Stimulated activated naive B cell treated with anti-CD40 and anti-IgM and Interleukin-4, amounts not matched to agents 10 μg/mL and 1 μg/mL and 100 μg/mL, for 72 hours (primary cell): ENCODE measurements at regions not wholly inside any gene's neighbourhood (a gene's known extent, or its start where the extent isn't known, plus 50 kb on each side); places are given as distances from the start of the nearest gene placed in this dataset.

Experiments used
- ATAC-seq, 2 donors: fragments of 150-1000 bp; cut with Tn5 transposase; replicated peaks; 2 replicates each; pipeline ENCODE4 v1.10.0; 2021; ENCODE audit warnings: moderate library complexity in 1 of 2
- DNase-seq: peaks from one replicate; pipeline ENCODE4 v3.0.0; 2021
- H3K27ac Mint-ChIP-seq: one replicate; pipeline ENCODE4 v1.8.0; 2022; ENCODE audit warnings: mild to moderate bottlenecking, mixed read lengths
- H3K27me3 Mint-ChIP-seq, 2 donors: one replicate each; pipeline ENCODE4 v1.8.0; 2022; ENCODE audit warnings: mixed read lengths in 2 of 2
- H3K36me3 Mint-ChIP-seq, 2 donors: one replicate each; pipeline ENCODE4 v1.8.0; 2022; ENCODE audit warnings: mixed read lengths in 2 of 2, mild to moderate bottlenecking in 1 of 2
- H3K4me1 Mint-ChIP-seq, 2 donors: one replicate each; pipeline ENCODE4 v1.8.0; 2022; ENCODE audit warnings: mixed read lengths in 2 of 2, mild to moderate bottlenecking in 1 of 2
- H3K4me3 Mint-ChIP-seq, 2 donors: one replicate each; pipeline ENCODE4 v1.8.0; 2022; ENCODE audit warnings: mild to moderate bottlenecking in 2 of 2, mixed read lengths in 2 of 2, moderate library complexity in 1 of 2
- H3K9me3 Mint-ChIP-seq, 2 donors: one replicate each; pipeline ENCODE4 v1.8.0; 2022; ENCODE audit warnings: mixed read lengths in 2 of 2, mild to moderate bottlenecking in 1 of 2

- H3K4me1 Mint-ChIP-seq: no peaks in the 10 kb centered on the region
- H3K4me3 Mint-ChIP-seq: no peak overlapping the region
- H3K27ac Mint-ChIP-seq: no peak overlapping the region
- H3K27me3 Mint-ChIP-seq: no peaks in the 10 kb centered on the region
- DNase-seq: no peak
- H3K36me3 Mint-ChIP-seq: no peaks in the 10 kb centered on the region
- ATAC-seq: no peak
- H3K9me3 Mint-ChIP-seq: peaks cover 4 to 5% of the 10 kb centered on the region in 2 donors
These were observed 989.5 kb downstream of the CBLN2 start for GRCh38 chr18:71554686-71555085.

DNA sequence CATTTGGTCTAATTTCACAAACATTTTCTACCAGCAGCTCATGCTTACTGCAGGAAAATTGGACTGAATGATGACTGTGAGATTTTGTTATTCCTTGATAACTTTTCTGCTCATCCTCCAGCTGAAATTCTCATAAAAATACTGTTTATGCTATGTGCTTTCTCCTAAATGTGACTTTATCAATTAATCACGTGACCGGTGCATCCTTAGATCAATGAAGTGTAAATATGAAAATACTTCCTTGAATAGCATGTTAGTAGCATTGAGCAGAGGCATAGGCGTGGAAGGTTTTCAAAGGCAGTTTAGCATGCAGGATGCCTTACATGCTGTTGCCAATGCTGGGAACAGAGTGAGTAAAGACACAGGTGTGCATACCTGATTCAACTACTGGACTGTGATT is 1002.5 kb downstream of the CBLN2 start:
- Mint-ChIP-seq H3K9me3 (peaks cover 3 to 7% of the 10 kb centered on the region in 2 donors), H3K4me1 (no peaks in the 10 kb centered on the region)
- ATAC-seq: no peak

GRCh38 chr18:71529703-71530303 is 1014.3 kb downstream of the CBLN2 start:
- H3K27ac Mint-ChIP-seq: no peak overlapping the region
- no peaks in the 10 kb centered on the region for H3K9me3 Mint-ChIP-seq
- no peaks in the 10 kb centered on the region for H3K4me1 Mint-ChIP-seq
- H3K36me3 Mint-ChIP-seq: no peaks in the 10 kb centered on the region
- no peak overlapping the region for H3K4me3 Mint-ChIP-seq
- no peaks in the 10 kb centered on the region for H3K27me3 Mint-ChIP-seq
- no peak for ATAC-seq
- no peak for DNase-seq

More for the DNA sequence above, 1002.5 kb downstream of the CBLN2 start:
- Mint-ChIP-seq H3K4me3 (no peak overlapping the region), H3K27ac (no peak overlapping the region), H3K36me3 (no peaks in the 10 kb centered on the region), H3K27me3 (no peaks in the 10 kb centered on the region)
- no peak for DNase-seq

DNA sequence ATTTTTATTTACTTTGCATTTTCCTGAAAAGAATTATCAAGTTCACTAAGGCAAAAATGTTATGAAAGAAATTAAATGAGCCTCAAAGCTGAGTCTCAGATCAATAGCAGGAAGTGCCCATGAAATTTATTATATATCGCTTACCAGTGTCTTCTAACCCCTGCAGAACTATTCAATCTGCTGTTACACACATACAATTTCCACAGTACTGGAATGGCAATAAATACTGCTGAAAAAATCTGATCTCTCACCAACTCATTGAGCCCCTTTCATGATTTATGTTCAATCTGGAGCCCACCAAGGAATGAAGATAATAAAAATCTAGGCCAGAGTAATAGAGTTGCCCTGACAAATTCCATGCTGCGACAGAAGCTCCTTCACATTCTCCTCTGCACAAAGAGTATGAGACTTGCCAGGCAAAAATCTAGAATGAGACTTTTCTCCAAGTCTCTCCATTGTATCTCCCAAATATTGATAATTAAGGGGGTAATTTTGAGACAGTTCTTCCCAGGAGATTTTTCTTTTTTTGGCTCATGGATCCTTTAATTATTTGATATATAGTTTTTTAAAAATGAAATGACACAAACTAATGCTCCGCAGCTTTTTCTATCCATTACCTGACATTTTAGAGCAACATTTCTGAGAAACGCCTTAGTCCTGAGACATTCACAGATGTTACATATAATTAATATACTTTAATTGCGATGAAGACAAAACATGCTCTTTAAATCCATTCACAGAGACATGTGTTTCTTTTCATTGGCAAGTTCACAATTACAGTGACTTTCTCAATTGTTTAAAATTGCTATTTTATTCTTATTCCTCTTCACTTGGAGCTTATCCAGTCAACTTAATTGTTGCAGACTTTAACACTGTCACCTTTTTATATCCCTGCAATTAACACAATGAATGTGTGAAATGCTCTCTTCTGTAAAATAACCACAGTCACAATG is 1020.4 kb downstream of the CBLN2 start:
- no peak for DNase-seq
- Mint-ChIP-seq H3K27ac (no peak overlapping the region), H3K4me3 (no peak overlapping the region), H3K9me3 (peaks cover 2 to 7% of the 10 kb centered on the region in 2 donors), H3K36me3 (no peaks in the 10 kb centered on the region), H3K27me3 (no peaks in the 10 kb centered on the region), H3K4me1 (no peaks in the 10 kb centered on the region)
- ATAC-seq: no peak

- H3K27ac Mint-ChIP-seq: no peak overlapping the region
- DNase-seq (no peak), ATAC-seq (no peak)
- H3K9me3 Mint-ChIP-seq: peaks cover 4 to 6% of the 10 kb centered on the region in 2 donors
- H3K4me3 Mint-ChIP-seq: no peak overlapping the region
- H3K27me3 Mint-ChIP-seq: no peaks in the 10 kb centered on the region
- H3K36me3 Mint-ChIP-seq: no peaks in the 10 kb centered on the region
- no peaks in the 10 kb centered on the region for H3K4me1 Mint-ChIP-seq
These were observed 1038.6 kb downstream of the CBLN2 start for GRCh38 chr18:71505526-71505925.

GRCh38 chr18:71503222-71503621 is 1040.9 kb downstream of the CBLN2 start:
- H3K4me1 Mint-ChIP-seq: no peaks in the 10 kb centered on the region
- H3K27me3 Mint-ChIP-seq: no peaks in the 10 kb centered on the region
- ATAC-seq (no peak), DNase-seq (no peak)
- H3K36me3 Mint-ChIP-seq: no peaks in the 10 kb centered on the region
- H3K9me3 Mint-ChIP-seq: peaks cover 6 to 8% of the 10 kb centered on the region in 2 donors
- no peak overlapping the region for H3K4me3 Mint-ChIP-seq
- no peak overlapping the region for H3K27ac Mint-ChIP-seq

- H3K36me3 Mint-ChIP-seq: no peaks in the 10 kb centered on the region
- H3K27me3 Mint-ChIP-seq: no peaks in the 10 kb centered on the region
- no peak overlapping the region for H3K27ac Mint-ChIP-seq
- H3K4me3 Mint-ChIP-seq: no peak overlapping the region
- peaks cover 0 to 2% of the 10 kb centered on the region in 2 donors for H3K9me3 Mint-ChIP-seq
- no peak for DNase-seq
- ATAC-seq: no peak
- no peaks in the 10 kb centered on the region for H3K4me1 Mint-ChIP-seq
These were observed 1058.5 kb downstream of the CBLN2 start for GRCh38 chr18:71485611-71486010.

DNA sequence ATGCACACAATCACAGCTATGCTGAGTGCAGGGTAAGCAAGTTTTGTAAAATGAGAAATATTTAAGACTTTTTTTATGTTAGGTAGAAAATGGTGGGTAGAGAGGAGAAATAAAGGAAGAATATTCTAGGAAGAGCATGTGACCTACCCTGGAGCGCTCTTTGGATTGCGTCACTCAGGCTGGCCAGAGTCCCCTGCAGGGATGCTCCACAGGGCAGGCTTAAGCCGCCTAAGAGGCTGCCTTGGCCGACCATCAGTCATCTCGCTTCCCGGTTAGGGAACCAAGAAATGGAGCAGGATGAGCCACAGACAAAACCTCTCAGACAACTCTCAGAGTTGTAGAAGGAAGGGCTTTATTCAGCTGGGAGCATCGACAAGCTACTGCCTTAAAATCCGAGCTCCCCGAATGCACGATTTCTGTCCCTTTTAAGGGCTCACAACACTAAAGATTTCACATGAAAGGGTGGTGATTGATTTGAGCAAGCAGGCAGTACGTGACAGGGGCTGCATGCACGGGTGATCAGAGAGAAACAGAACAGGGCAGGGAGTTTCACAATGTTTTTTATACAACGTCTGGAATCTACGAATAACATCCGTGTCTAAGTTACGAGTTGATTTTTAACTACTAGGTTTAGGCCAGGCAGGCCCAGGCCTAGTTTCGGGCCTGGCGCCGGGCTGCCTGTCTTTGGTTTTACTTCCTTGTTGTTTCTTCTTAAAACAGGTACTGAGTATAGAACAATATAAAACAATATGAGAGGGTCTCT is 1072.0 kb downstream of the CBLN2 start:
- DNase-seq (no peak), ATAC-seq (no peak)
- H3K27ac Mint-ChIP-seq: no peak overlapping the region
- H3K27me3 Mint-ChIP-seq: no peaks in the 10 kb centered on the region
- no peaks in the 10 kb centered on the region for H3K4me1 Mint-ChIP-seq
- no peak overlapping the region for H3K4me3 Mint-ChIP-seq
- no peaks in the 10 kb centered on the region for H3K36me3 Mint-ChIP-seq
- H3K9me3 Mint-ChIP-seq: peaks cover 1 to 5% of the 10 kb centered on the region in 2 donors

DNA sequence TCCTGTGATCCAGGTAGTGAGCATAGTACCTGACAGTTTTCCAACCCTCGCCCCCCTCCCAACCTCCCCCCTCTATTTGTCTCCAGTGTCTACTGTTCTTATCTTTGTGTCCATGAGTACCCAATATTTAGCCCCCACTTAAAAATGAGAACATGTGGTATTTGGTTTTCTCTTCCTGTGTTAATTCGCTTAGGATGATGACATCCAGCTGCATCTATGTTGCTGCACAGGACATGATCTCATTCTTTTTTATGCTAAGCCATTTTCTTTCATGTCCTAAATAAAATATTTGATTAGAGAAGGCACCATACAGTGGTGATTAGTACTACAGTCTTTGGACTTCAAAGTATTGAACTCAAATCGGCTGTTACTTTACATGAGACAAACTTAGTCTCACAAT is 1087.9 kb downstream of the CBLN2 start:
- H3K4me1 Mint-ChIP-seq: no peaks in the 10 kb centered on the region
- no peak for DNase-seq
- no peak overlapping the region for H3K27ac Mint-ChIP-seq
- peaks cover 0 to 2% of the 10 kb centered on the region in 2 donors for H3K9me3 Mint-ChIP-seq
- no peaks in the 10 kb centered on the region for H3K27me3 Mint-ChIP-seq
- no peak for ATAC-seq
- H3K4me3 Mint-ChIP-seq: no peak overlapping the region
- no peaks in the 10 kb centered on the region for H3K36me3 Mint-ChIP-seq

- Mint-ChIP-seq H3K27me3 (no peaks in the 10 kb centered on the region), H3K9me3 (peaks cover 0 to 4% of the 10 kb centered on the region in 2 donors), H3K27ac (no peak overlapping the region), H3K36me3 (no peaks in the 10 kb centered on the region), H3K4me3 (no peak overlapping the region), H3K4me1 (no peaks in the 10 kb centered on the region)
- DNase-seq (no peak), ATAC-seq (no peak)
These were observed 1093.9 kb downstream of the CBLN2 start for GRCh38 chr18:71450257-71450656.

DNA sequence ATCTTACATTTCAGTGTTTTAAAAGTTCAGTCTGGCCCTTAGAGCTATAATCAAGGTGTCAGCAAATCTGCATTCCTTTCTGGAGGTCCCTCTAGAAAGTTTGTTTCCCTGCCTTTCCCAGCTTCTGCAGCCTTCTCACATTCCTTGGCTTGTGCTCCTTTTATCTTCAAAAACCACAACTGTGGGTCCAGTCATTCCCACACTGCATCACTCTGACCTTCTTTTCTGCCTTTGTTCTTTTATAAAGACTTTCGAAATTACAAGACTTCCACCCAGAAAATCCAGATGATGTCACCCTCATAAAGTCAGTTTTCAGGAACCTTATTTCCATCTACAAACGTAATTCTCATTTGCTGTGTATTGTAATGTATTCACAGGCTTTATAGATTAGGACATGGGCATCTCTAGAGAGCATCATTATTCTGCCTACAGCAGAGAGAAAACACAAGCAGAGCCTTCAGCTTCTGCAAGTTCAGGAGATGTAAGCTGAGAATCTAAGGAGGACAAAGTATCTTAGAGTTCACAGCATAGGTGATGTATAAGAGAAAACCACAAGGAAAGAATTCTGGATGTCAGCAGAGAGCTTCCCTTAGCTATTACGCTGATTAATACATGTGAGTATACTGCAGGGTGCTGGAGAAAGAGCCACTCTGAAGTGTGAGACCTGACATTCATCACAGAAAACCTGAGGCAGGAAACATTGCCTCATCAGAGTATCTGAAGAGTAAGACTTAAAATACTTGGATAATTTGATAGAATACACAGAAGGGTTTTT is 1100.2 kb downstream of the CBLN2 start:
- Mint-ChIP-seq H3K9me3 (peaks cover 0 to 3% of the 10 kb centered on the region in 2 donors), H3K4me3 (no peak overlapping the region), H3K36me3 (no peaks in the 10 kb centered on the region), H3K27ac (no peak overlapping the region), H3K27me3 (no peaks in the 10 kb centered on the region), H3K4me1 (no peaks in the 10 kb centered on the region)
- no peak for ATAC-seq
- DNase-seq: no peak

GRCh38 chr18:71442731-71443141 is 1101.4 kb downstream of the CBLN2 start:
- Mint-ChIP-seq H3K9me3 (peaks cover 0 to 3% of the 10 kb centered on the region in 2 donors), H3K36me3 (no peaks in the 10 kb centered on the region), H3K4me3 (no peak overlapping the region), H3K27me3 (no peaks in the 10 kb centered on the region), H3K4me1 (no peaks in the 10 kb centered on the region), H3K27ac (no peak overlapping the region)
- DNase-seq: no peak
- ATAC-seq: no peak

DNA sequence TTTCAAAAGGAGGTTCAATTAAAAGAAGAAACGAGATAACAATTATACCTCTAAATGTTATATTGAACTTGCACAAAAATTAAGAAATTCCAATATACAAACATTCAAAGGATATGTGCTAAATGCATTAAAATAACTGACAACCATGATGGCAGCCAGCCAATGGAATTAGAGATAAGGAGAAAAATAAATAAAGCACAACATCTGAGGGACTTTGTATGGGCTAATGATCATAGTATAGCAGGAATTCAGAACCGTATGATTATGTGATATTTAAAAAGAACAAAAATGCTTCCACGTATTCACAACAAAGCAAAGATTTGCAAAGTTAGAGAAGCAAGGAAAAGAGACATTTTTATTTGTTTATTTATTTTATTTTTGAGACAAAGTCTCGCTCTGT is 1103.0 kb downstream of the CBLN2 start:
- Mint-ChIP-seq H3K27ac (no peak overlapping the region), H3K27me3 (no peaks in the 10 kb centered on the region), H3K36me3 (no peaks in the 10 kb centered on the region), H3K9me3 (peaks cover 0 to 3% of the 10 kb centered on the region in 2 donors), H3K4me1 (no peaks in the 10 kb centered on the region), H3K4me3 (no peak overlapping the region)
- ATAC-seq (no peak), DNase-seq (no peak)

DNA sequence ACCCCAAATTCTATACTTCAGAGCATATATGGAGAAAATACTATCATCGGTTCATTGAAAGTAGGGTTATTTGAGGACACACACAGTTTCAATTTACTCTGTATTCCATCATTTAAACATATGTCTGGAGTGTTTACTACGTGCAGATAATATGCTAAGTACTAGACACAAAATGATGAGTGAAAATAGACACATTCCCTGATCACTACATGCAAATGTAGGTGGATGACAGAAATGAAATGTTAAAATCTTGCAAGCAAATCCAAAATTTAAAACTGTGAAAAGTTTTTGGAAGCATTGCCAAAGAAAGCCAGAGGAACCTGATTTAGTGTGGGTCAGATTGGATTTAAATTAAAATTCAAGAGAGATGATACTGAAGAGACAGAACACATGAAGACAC is 1106.6 kb downstream of the CBLN2 start:
- H3K9me3 Mint-ChIP-seq: no peaks in the 10 kb centered on the region
- H3K36me3 Mint-ChIP-seq: no peaks in the 10 kb centered on the region

More for the DNA sequence above, 1106.6 kb downstream of the CBLN2 start:
- DNase-seq (no peak), ATAC-seq (no peak)
- Mint-ChIP-seq H3K4me1 (no peaks in the 10 kb centered on the region), H3K27ac (no peak overlapping the region), H3K4me3 (no peak overlapping the region), H3K27me3 (no peaks in the 10 kb centered on the region)
